B cell (primary cell): ENCODE measurements at regions not wholly inside any gene's neighbourhood (a gene's known extent, or its start where the extent isn't known, plus 50 kb on each side); places are given as distances from the start of the nearest gene placed in this dataset.

ENCODE experiments used
- ATAC-seq: fragments of 200-7000 bp; cut with Tn5 transposase; one replicate; pipeline ENCODE4 v1.10.0; 2021; ENCODE audit warnings: low read depth, mild to moderate bottlenecking, moderate number of reproducible peaks, moderate library complexity
- CTCF ChIA-PET: fragments of 350-600 bp; sonication (Branson Sonifier 250); formaldehyde crosslinking; loops from one replicate; lab custom pipeline; 2021; ENCODE audit warnings: antibody characterized with exemption, inconsistent platforms; lab: Charles Lee
- POLR2A ChIA-PET: fragments of 350-600 bp; sonication (Branson Sonifier 250); formaldehyde crosslinking; loops from one replicate; lab custom pipeline; 2021; ENCODE audit warnings: antibody characterized with exemption; lab: Charles Lee
- DNase-seq: peaks from one replicate; pipeline ENCODE4 v3.0.0; 2013
- H2AFZ ChIP-seq: 2 replicates; pipeline ENCODE4 v1.6.1; 2012; ENCODE audit warnings: mild to moderate bottlenecking, low read depth, low read length; ENCODE audit not compliant: insufficient read depth, poor library complexity, severe bottlenecking
- H3K27ac ChIP-seq, 2 donors: 1 replicate in 1 of 2; 2 replicates in 1 of 2; pipeline ENCODE4 v1.5.1; 2012 to 2013; ENCODE audit warnings: low read length in 2 of 2, mild to moderate bottlenecking in 2 of 2, moderate library complexity in 1 of 2
- H3K27me3 ChIP-seq, 4 experiments: fragments of 200-600 bp in 1 of 4; sonication (generic) in 1 of 4; replicated peaks in 1 of 4; 1 replicate in 2 of 4; 2 replicates in 2 of 4; pipeline versions ENCODE4 v1.6.1 to v1.7.0; 2013 to 2016; ENCODE audit warnings: low read length in 3 of 4, mild to moderate bottlenecking in 2 of 4, mixed read lengths in 1 of 4, moderate library complexity in 1 of 4; ENCODE audit not compliant: insufficient read depth in 4 of 4, control insufficient read depth in 3 of 4; ENCODE audit errors: control extremely low read depth in 1 of 4
- H3K36me3 ChIP-seq, 2 experiments: replicated peaks in 1 of 2; 1 replicate in 1 of 2; 2 replicates in 1 of 2; pipeline versions ENCODE4 v1.6.1 to v1.7.1; 2013; ENCODE audit warnings: low read length in 1 of 2; ENCODE audit not compliant: insufficient read depth in 2 of 2, control insufficient read depth in 1 of 2; ENCODE audit errors: control extremely low read depth in 1 of 2, extremely low read depth in 1 of 2
- H3K4me1 ChIP-seq, 2 donors: fragments of 200-600 bp in 1 of 2; sonication (generic) in 1 of 2; 1 replicate in 1 of 2; 2 replicates in 1 of 2; pipeline versions ENCODE4 v1.5.1 to v1.6.1; 2013 to 2017; ENCODE audit warnings: low read length in 2 of 2; ENCODE audit not compliant: control insufficient read depth in 2 of 2, insufficient read depth in 2 of 2
- H3K4me2 ChIP-seq: replicated peaks from 2 replicates; pipeline ENCODE3; 2012; ENCODE audit warnings: mild to moderate bottlenecking, low read depth, low read length; ENCODE audit not compliant: poor library complexity, severe bottlenecking
- H3K4me3 ChIP-seq, 5 experiments: fragments of 200-600 bp in 1 of 5; sonication (generic) in 1 of 5; 1 replicate in 3 of 5; 2 replicates in 2 of 5; pipeline versions ENCODE4 v1.5.1 to v1.7.0; 2011 to 2016; ENCODE audit warnings: low read length in 4 of 5, mild to moderate bottlenecking in 4 of 5, low read depth in 2 of 5, control low read depth in 1 of 5, moderate library complexity in 1 of 5; ENCODE audit not compliant: insufficient read depth in 1 of 5; ENCODE audit errors: control extremely low read depth in 1 of 5, extremely low read depth in 1 of 5
- H3K79me2 ChIP-seq: fragments of 200-600 bp; sonication (generic); one replicate; pipeline ENCODE4 v1.6.0; 2016; ENCODE audit warnings: low read length; ENCODE audit not compliant: control insufficient read depth, insufficient read depth
- H3K9ac ChIP-seq: fragments of 200-600 bp; sonication (generic); 2 replicates; pipeline ENCODE4 v1.6.1; 2017; ENCODE audit warnings: mild to moderate bottlenecking, low read length, moderate library complexity
- H3K9me3 ChIP-seq, 3 donors: one replicate each; pipeline versions ENCODE4 v1.6.1 to v1.7.1; 2013; ENCODE audit warnings: low read length in 2 of 3; ENCODE audit not compliant: control insufficient read depth in 2 of 3, insufficient read depth in 1 of 3; ENCODE audit errors: control extremely low read depth in 1 of 3
- H4K20me1 ChIP-seq: 2 replicates; pipeline ENCODE4 v1.6.0; 2012; ENCODE audit warnings: mild to moderate bottlenecking, low read length; ENCODE audit not compliant: insufficient read depth, control insufficient read depth, poor library complexity, severe bottlenecking
- H3K27ac Mint-ChIP-seq: one replicate; pipeline ENCODE4 v1.8.0; 2021; ENCODE audit warnings: mixed read lengths
- H3K27me3 Mint-ChIP-seq: one replicate; pipeline ENCODE4 v1.8.0; 2021; ENCODE audit warnings: mixed read lengths
- H3K4me1 Mint-ChIP-seq: one replicate; pipeline ENCODE4 v1.8.0; 2021; ENCODE audit warnings: mixed read lengths
- H3K4me3 Mint-ChIP-seq: one replicate; pipeline ENCODE4 v1.8.0; 2021; ENCODE audit warnings: mixed read lengths
- H3K9me3 Mint-ChIP-seq: one replicate; pipeline ENCODE4 v1.8.0; 2022; ENCODE audit warnings: mixed read lengths; ENCODE audit not compliant: insufficient read depth
- EZH2 ChIP-seq: IDR thresholded peaks from 2 replicates; pipeline ENCODE4 v1.6.1; 2012; ENCODE audit warnings: borderline replicate concordance, low read depth, mild to moderate bottlenecking, moderate library complexity, low read length; ENCODE audit not compliant: insufficient read depth, poor library complexity, severe bottlenecking
- WGBS: methylation state at CpG from one replicate; pipeline ENCODE4 v1.1.5; 2013; ENCODE audit warnings: missing lambda C conversion rate; ENCODE audit not compliant: insufficient coverage; 5-methylcytosine and 5-hydroxymethylcytosine counted together
- intact Hi-C: fragments of 100-400 bp; cut with micrococcal nuclease; formaldehyde crosslinking; loops from one replicate; pipeline ENCODE4 v1.10.0; 2022
- TF ChIP-seq, protein P1 (sequence below): fragments of 200-600 bp; IDR thresholded peaks from one replicate; pipeline ENCODE4 v1.8.0; 2022; ENCODE audit warnings: antibody characterized with exemption, mild to moderate bottlenecking

DNA sequence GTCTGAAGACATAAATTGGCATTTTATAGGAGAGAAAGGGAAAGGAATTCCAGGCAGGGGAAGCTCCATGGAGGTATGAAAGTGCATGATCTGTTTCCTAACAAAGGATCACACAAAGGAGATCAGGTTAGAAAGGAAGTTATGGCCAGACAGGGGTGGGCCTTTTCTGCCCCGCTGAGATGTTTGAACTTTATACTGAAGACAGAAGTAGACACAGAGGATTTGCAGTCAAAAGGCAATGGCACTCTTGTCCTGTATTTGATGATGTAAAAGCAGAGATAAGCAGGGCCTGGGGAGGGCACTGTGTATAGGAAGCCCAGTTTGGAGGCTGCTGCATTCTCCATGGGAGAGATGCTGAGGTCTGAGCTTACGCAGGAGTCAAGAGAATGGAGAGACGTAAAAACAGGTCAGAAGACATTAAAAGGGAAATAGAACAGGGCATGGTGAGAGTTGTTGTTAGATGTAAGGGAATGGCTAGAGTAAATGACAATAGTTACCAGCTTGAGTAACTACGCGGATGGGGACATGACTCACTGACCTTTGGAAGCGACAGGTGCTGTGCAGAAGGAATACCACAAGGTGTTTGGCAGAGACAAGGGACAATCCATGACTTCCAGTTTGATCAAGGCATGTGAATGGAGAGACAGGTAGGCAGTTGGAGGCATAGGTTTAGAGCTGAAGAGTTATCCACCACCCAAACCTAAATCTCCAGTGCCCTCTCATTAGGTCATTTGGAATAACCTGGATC is 190.6 kb upstream of the SASH1 start:
- H3K27ac Mint-ChIP-seq = no peak overlapping the region
- DNase-seq = no peak

DNA sequence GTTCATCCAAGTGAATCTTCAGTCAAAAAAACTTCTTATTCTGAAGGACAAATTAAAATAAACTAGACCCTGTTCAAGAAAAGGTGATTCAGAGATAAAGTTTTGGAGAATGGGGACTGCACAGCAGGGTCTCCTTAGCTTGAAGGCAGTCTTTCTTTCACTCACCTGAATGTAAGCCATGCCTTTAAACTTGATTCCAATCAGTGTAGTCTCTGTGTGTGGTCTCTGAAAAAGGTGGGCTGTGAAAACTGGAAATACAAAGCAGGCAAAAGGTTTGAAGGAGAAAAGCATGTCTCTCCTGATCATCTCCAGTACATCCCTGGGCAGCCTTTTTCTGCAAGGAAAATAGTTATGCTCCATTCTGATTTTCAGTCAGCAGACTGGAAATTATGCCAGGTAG is 188.0 kb upstream of the SASH1 start:
- Histone ChIP-seq H3K4me3 (no peak overlapping the region), H3K27ac (no peak overlapping the region), H3K9ac (no peak overlapping the region), H2AFZ (no peak overlapping the region), H3K4me2 (no peak overlapping the region), H3K79me2 (no peaks in the 10 kb centered on the region), H3K9me3 (no peaks in the 10 kb centered on the region), H4K20me1 (no peaks in the 10 kb centered on the region), H3K27me3 (peaks cover 0 to 5% (median under 1%) of the 10 kb centered on the region in 4 experiments), H3K4me1 (no peaks in the 10 kb centered on the region), H3K36me3 (no peaks in the 10 kb centered on the region)
- DNase-seq = no peak
- Mint-ChIP-seq H3K27me3 (peaks cover 17% of the 10 kb centered on the region), H3K4me3 (no peak overlapping the region), H3K4me1 (no peaks in the 10 kb centered on the region), H3K27ac (no peak overlapping the region), H3K9me3 (no peaks in the 10 kb centered on the region)
- POLR2A ChIA-PET = no interaction called here
- CTCF ChIA-PET = interaction anchor here (1.5 kb wide), 1 partner anchor 9 kb away, joined by 6 read pairs; no protein-coding TSS in a partner anchor
- TF ChIP-seq EZH2 = no peak
- TF ChIP-seq, protein P1, sequence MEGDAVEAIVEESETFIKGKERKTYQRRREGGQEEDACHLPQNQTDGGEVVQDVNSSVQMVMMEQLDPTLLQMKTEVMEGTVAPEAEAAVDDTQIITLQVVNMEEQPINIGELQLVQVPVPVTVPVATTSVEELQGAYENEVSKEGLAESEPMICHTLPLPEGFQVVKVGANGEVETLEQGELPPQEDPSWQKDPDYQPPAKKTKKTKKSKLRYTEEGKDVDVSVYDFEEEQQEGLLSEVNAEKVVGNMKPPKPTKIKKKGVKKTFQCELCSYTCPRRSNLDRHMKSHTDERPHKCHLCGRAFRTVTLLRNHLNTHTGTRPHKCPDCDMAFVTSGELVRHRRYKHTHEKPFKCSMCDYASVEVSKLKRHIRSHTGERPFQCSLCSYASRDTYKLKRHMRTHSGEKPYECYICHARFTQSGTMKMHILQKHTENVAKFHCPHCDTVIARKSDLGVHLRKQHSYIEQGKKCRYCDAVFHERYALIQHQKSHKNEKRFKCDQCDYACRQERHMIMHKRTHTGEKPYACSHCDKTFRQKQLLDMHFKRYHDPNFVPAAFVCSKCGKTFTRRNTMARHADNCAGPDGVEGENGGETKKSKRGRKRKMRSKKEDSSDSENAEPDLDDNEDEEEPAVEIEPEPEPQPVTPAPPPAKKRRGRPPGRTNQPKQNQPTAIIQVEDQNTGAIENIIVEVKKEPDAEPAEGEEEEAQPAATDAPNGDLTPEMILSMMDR = no peak
- no peak for ATAC-seq
- intact Hi-C loops = no loop called here

More for the DNA sequence above, 190.6 kb upstream of the SASH1 start:
- POLR2A ChIA-PET = no interaction called here
- Histone ChIP-seq H3K27me3 (peaks cover 0 to 5% (median under 1%) of the 10 kb centered on the region in 4 experiments), H3K9me3 (no peaks in the 10 kb centered on the region), H3K4me2 (no peak overlapping the region), H4K20me1 (no peaks in the 10 kb centered on the region), H3K27ac (no peak overlapping the region), H3K9ac (no peak overlapping the region), H2AFZ (no peak overlapping the region), H3K4me3 (no peak overlapping the region), H3K4me1 (no peaks in the 10 kb centered on the region), H3K36me3 (no peaks in the 10 kb centered on the region), H3K79me2 (no peaks in the 10 kb centered on the region)
- Mint-ChIP-seq H3K4me3 (no peak overlapping the region), H3K27me3 (peaks cover 24% of the 10 kb centered on the region), H3K4me1 (no peaks in the 10 kb centered on the region), H3K9me3 (no peaks in the 10 kb centered on the region)
- 99% methylated on average over 6 of the region's 6 CpGs for WGBS
- ATAC-seq = no peak
- no peak for TF ChIP-seq EZH2
- TF ChIP-seq, protein P1 = no peak
- intact Hi-C loops = no loop called here
- CTCF ChIA-PET = interaction anchor here (2.7 kb wide), 1 partner anchor 14 kb away, joined by 8 read pairs; no protein-coding TSS in a partner anchor
